Fibroblast of pulmonary artery (primary cell): ENCODE measurements at regions not wholly inside any gene's neighbourhood (a gene's known extent, or its start where the extent isn't known, plus 50 kb on each side); places are given as distances from the start of the nearest gene placed in this dataset.
"Not testable (repeated sequence)": the region's sequence is repeated elsewhere in the genome, so short reads cannot be mapped to it uniquely, and the experiment has no call there.

Experiments used
- DNase-seq: peaks from one replicate; pipeline ENCODE4 v3.0.0-alpha.2; 2010; ENCODE audit warnings: low read depth
- H3K4me3 ChIP-seq: replicated peaks from 2 replicates; pipeline ENCODE4 v1.5.1; 2011; ENCODE audit warnings: low read depth, mild to moderate bottlenecking, control low read depth, low read length, moderate library complexity
- TF ChIP-seq, protein P1 (sequence below): IDR thresholded peaks from 2 replicates; pipeline ENCODE4 v1.5.1; 2011; ENCODE audit warnings: mild to moderate bottlenecking, control low read depth, low read length, inconsistent platforms; ENCODE audit errors: missing control alignments

DNA sequence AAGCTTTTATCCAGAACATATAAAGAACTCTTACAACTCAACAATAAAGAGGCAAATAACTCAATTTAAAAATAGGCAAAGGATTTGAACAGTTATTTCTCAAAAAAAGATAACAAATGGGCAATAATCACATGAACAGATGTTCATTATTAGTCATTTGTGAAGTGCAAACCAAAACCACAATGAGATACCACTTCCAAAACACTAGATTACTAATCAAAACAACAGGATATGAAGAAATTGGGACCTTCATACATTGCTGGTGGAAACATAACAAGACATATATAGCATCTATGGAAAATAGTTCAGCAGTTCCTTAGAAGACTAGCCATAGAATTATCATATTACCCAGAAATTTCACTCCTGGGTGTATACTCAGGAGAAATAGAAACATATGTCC is 224.6 kb downstream of the FBXO8 start:
- DNase-seq, result peak; percentile 53
- TF ChIP-seq, protein P1, sequence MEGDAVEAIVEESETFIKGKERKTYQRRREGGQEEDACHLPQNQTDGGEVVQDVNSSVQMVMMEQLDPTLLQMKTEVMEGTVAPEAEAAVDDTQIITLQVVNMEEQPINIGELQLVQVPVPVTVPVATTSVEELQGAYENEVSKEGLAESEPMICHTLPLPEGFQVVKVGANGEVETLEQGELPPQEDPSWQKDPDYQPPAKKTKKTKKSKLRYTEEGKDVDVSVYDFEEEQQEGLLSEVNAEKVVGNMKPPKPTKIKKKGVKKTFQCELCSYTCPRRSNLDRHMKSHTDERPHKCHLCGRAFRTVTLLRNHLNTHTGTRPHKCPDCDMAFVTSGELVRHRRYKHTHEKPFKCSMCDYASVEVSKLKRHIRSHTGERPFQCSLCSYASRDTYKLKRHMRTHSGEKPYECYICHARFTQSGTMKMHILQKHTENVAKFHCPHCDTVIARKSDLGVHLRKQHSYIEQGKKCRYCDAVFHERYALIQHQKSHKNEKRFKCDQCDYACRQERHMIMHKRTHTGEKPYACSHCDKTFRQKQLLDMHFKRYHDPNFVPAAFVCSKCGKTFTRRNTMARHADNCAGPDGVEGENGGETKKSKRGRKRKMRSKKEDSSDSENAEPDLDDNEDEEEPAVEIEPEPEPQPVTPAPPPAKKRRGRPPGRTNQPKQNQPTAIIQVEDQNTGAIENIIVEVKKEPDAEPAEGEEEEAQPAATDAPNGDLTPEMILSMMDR, result no peak

DNA sequence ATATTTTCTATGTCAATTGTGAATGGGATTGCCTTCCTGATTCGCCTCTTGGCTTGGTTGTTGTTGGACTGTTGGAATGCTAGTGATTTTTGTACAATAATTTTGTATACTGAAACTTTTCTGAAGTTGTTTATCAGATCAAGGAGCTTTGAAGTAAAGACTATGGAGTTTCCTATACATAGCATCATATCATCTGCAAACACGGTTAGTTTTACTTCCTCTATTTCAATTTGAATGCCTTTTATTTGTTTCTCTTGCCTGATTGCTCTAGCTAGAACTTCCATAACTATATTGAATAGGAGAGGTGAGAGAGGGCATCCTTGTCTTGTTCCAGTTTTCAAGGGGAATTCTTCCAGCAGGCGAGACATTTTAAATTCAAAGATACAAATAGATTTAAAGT is 226.5 kb downstream of the FBXO8 start:
- no peak overlapping the region for H3K4me3 ChIP-seq
- no peak for DNase-seq
- TF ChIP-seq, protein P1, result no peak

More for the DNA sequence above, 224.6 kb downstream of the FBXO8 start:
- no peak overlapping the region for H3K4me3 ChIP-seq

DNA sequence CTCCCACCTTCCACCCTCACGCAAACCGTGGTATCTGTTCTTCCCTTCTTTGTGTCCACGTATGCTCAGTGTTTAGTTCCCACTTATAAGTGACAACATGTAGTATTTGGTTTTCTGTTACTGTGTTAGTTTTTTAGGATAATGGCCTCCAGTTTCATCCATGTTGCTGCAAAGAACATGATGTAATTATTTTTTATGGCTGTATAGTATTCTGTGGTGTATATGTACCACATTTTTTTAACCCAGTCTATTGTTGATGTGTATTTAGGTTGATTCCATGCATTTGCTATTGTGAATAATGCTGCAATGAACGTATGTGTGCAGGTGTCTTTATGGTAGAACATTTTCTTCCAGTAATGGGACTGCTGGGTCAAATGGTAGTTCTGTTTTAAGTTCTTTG is 228.1 kb downstream of the FBXO8 start:
- TF ChIP-seq, protein P1, result no peak
- no peak overlapping the region for H3K4me3 ChIP-seq
- DNase-seq, result no peak

DNA sequence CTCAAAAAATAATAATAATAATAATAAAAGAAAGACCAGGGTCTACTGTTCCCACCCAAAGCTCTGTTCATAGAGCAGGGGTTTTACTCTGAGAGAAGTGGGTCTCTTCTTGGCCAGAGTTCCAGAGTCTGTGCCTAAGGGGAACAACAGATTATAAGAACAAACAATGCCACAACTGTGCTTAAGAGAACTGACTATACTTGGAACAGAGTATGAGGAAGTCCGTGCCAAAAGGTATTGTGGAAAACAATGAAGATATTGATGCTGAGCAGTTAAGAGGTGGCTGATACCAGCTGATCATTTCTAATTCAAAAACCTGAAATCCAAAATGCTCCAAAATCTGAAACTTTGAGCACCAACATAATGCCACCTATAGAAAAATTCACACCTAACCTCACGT is 229.6 kb downstream of the FBXO8 start:
- no peak for DNase-seq
- no peak overlapping the region for H3K4me3 ChIP-seq
- TF ChIP-seq, protein P1, result no peak

DNA sequence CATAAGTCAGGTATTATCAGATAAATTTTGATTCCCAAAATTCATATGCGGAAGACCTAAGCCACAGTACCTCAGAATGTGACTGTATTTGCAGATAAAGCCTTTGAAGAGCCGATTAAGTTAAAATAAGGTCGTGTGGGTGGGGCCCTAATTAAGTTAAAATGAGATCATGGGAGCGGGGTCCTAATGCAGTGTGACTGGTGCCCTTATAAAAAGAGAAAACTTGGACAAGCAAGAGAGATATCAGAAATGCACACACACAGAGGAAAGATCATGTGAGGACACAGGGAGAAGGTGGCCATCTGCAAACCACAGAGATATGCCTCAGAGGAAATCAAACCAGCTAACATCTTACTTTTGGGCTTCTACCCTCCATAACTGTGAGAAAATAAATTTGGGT is 236.1 kb downstream of the FBXO8 start:
- no peak overlapping the region for H3K4me3 ChIP-seq
- DNase-seq, result no peak
- TF ChIP-seq, protein P1, result no peak

DNA sequence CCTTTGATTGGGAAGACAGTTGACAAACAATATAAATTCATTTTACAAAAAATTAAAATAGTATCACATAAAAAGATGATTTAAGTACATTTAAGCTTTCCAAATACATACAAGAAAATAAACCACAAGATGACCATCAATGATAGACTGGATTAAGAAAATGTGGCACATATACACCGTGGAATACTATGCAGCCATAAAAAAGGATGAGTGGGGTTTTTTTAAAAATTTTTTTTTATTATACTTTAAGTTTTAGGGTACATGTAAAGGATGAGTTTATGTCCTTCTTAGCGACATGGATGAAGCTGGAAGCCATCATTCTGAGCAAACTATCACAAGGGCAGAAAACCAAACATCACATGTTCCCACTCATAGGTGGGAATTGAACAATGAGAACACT is 237.6 kb downstream of the FBXO8 start:
- DNase-seq, H3K4me3 ChIP-seq: not testable (repeated sequence)

DNA sequence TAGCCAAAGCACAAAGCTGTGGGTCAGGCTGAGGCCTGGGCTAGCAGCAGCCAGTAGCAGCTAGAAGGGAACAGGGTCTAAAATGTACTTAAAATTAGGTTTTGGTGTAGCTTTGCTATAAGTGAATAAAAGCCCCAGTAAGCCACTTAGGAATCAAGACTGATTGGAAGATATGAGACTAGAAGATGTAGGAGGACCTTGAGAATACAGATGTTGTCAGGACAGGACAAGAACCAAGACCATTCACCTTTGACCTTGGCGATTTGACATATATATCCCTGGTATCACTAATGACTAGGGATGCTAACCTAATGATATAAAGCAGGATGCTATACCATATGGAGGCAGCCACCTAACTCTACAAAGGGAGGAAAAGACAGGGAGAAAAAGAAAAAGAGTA is 238.1 kb downstream of the FBXO8 start:
- TF ChIP-seq, protein P1, result no peak

DNA sequence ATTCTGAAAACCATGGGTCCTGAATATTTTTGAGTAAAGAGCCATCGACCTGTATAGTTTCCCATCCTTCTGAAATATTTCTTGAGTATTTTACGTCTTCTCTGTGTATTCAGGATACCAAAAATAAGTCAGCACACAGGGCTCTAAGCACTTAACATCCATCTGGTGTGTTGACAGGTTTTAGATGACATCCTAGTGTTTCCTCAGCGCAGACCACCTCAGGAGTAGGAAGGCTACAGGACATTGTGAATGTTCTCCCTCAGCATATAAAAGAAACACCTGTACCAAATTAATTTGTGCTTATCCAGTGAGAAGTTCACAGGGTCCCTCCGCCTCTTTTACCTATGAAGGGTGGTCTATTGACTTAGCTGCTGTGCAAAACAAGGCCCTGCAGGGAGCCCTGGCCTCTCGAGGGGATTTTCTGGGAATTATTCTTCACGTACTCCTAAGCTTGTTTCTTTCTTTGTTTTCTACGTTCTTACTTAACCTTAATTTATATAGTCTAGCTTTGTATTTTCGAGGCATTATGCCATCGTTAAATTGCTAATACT is 241.8 kb downstream of the FBXO8 start:
- no peak for DNase-seq
- no peak overlapping the region for H3K4me3 ChIP-seq
- TF ChIP-seq, protein P1, result no peak

More for the DNA sequence above, 238.1 kb downstream of the FBXO8 start:
- no peak for DNase-seq
- H3K4me3 ChIP-seq, result no peak overlapping the region
